Osteoblast (primary cell): ENCODE measurements at regions not wholly inside any gene's neighbourhood (a gene's known extent, or its start where the extent isn't known, plus 50 kb on each side); places are given as distances from the start of the nearest gene placed in this dataset.

Experiments used
- DNase-seq: peaks from one replicate; pipeline ENCODE4 v3.0.0; 2011; ENCODE audit warnings: low spot score, mixed read lengths; ENCODE audit not compliant: insufficient read length; ENCODE audit errors: missing footprints
- H2AFZ ChIP-seq: 2 replicates; pipeline ENCODE4 v1.6.0; 2011; ENCODE audit warnings: mild to moderate bottlenecking, low read length
- H3K27ac ChIP-seq: 2 replicates; pipeline ENCODE4 v1.5.1; 2011; ENCODE audit warnings: mild to moderate bottlenecking, low read depth, low read length, moderate library complexity
- H3K27me3 ChIP-seq: 2 replicates; pipeline ENCODE4 v1.6.0; 2012; ENCODE audit warnings: mild to moderate bottlenecking, control low read depth, inconsistent platforms, low read length, moderate library complexity; ENCODE audit not compliant: insufficient read depth
- H3K36me3 ChIP-seq: 2 replicates; pipeline ENCODE4 v1.5.1; 2011; ENCODE audit warnings: mild to moderate bottlenecking, low read length, control low read depth, moderate library complexity; ENCODE audit not compliant: insufficient read depth
- H3K4me1 ChIP-seq: 2 replicates; pipeline ENCODE4 v1.5.1; 2011; ENCODE audit warnings: mild to moderate bottlenecking, low read length, control low read depth, moderate library complexity; ENCODE audit not compliant: insufficient read depth
- H3K4me2 ChIP-seq: 2 replicates; pipeline ENCODE4 v1.6.0; 2011; ENCODE audit warnings: mild to moderate bottlenecking, low read length; ENCODE audit not compliant: insufficient read depth
- H3K4me3 ChIP-seq: fragments of 200-600 bp; sonication (generic); 3 replicates; pipeline ENCODE4 v1.5.1; 2012; ENCODE audit warnings: mild to moderate bottlenecking, low read length, inconsistent platforms; ENCODE audit not compliant: insufficient read depth
- H3K79me2 ChIP-seq: 2 replicates; pipeline ENCODE4 v1.6.0; 2012; ENCODE audit warnings: mild to moderate bottlenecking, low read length, control low read depth, inconsistent platforms; ENCODE audit not compliant: insufficient read depth
- H3K9me3 ChIP-seq: 2 replicates; pipeline ENCODE4 v1.5.1; 2011; ENCODE audit warnings: low read depth, low read length, control low read depth
- H4K20me1 ChIP-seq: 2 replicates; pipeline ENCODE4 v1.6.0; 2012; ENCODE audit warnings: mild to moderate bottlenecking, low read length, control low read depth; ENCODE audit not compliant: insufficient read depth
- CTCF ChIP-seq: IDR thresholded peaks from 2 replicates; pipeline ENCODE4 v1.5.1; 2011; ENCODE audit warnings: mild to moderate bottlenecking, low read depth, low read length, moderate library complexity; ENCODE audit errors: extremely low read depth

- Histone ChIP-seq H3K79me2 (no peaks in the 10 kb centered on the region), H3K36me3 (no peaks in the 10 kb centered on the region), H3K9me3 (peaks cover under 1% of the 10 kb centered on the region), H3K4me2 (no peak overlapping the region), H2AFZ (no peak overlapping the region), H4K20me1 (no peaks in the 10 kb centered on the region), H3K27me3 (no peaks in the 10 kb centered on the region), H3K4me1 (no peaks in the 10 kb centered on the region), H3K27ac (no peak overlapping the region), H3K4me3 (no peak overlapping the region)
- peak; percentile 65 for DNase-seq
- TF ChIP-seq CTCF = no peak
These were observed 248.6 kb downstream of the NDUFA10 start for GRCh38 chr2:239776436-239777005.

GRCh38 chr2:239775623-239776435 is 249.3 kb downstream of the NDUFA10 start:
- H2AFZ ChIP-seq = no peak overlapping the region
- peaks cover 3% of the 10 kb centered on the region for H3K9me3 ChIP-seq
- H3K27me3 ChIP-seq = no peaks in the 10 kb centered on the region
- no peak overlapping the region for H3K4me3 ChIP-seq
- DNase-seq = peak; percentile 52
- H3K79me2 ChIP-seq = no peaks in the 10 kb centered on the region
- no peaks in the 10 kb centered on the region for H4K20me1 ChIP-seq
- no peaks in the 10 kb centered on the region for H3K36me3 ChIP-seq
- H3K27ac ChIP-seq = no peak overlapping the region
- no peak for TF ChIP-seq CTCF
- no peaks in the 10 kb centered on the region for H3K4me1 ChIP-seq
- no peak overlapping the region for H3K4me2 ChIP-seq

- Histone ChIP-seq H4K20me1 (no peaks in the 10 kb centered on the region), H3K4me1 (no peaks in the 10 kb centered on the region), H2AFZ (no peak overlapping the region), H3K27ac (no peak overlapping the region), H3K36me3 (no peaks in the 10 kb centered on the region), H3K79me2 (no peaks in the 10 kb centered on the region), H3K9me3 (peaks cover 3% of the 10 kb centered on the region), H3K27me3 (no peaks in the 10 kb centered on the region), H3K4me3 (no peak overlapping the region), H3K4me2 (no peak overlapping the region)
- TF ChIP-seq CTCF = no peak
- DNase-seq = peak; percentile 46
These were observed 250.1 kb downstream of the NDUFA10 start for GRCh38 chr2:239774933-239775622.

- H4K20me1 ChIP-seq = no peaks in the 10 kb centered on the region
- no peak overlapping the region for H3K4me3 ChIP-seq
- peaks cover 3% of the 10 kb centered on the region for H3K9me3 ChIP-seq
- no peaks in the 10 kb centered on the region for H3K79me2 ChIP-seq
- peak; percentile 73 for DNase-seq
- H3K36me3 ChIP-seq = no peaks in the 10 kb centered on the region
- H3K4me2 ChIP-seq = no peak overlapping the region
- no peak for TF ChIP-seq CTCF
- no peak overlapping the region for H3K27ac ChIP-seq
- H2AFZ ChIP-seq = no peak overlapping the region
- no peaks in the 10 kb centered on the region for H3K27me3 ChIP-seq
- H3K4me1 ChIP-seq = no peaks in the 10 kb centered on the region
These were observed 251.0 kb downstream of the NDUFA10 start for GRCh38 chr2:239774142-239774462.
